K562 (cell line): ENCODE measurements at regions not wholly inside any gene's neighbourhood (a gene's known extent, or its start where the extent isn't known, plus 50 kb on each side); places are given as distances from the start of the nearest gene placed in this dataset.

Experiments
- JUND ChIP-seq, 2 experiments: IDR thresholded peaks; 2 replicates in 1 of 2; 3 replicates in 1 of 2; pipeline ENCODE4 v1.6.1; 2011; ENCODE audit warnings: borderline replicate concordance in 2 of 2, low read depth in 2 of 2, low read length in 2 of 2, improper control_type of control experiment in 1 of 2, missing biosample characterization in 1 of 2, missing genetic modification characterization in 1 of 2, missing genetic modification reagents in 1 of 2
- TBL1XR1 ChIP-seq, 2 experiments: IDR thresholded peaks; 2 replicates each; pipeline ENCODE4 v1.6.1; 2012; ENCODE audit warnings: improper control_type of control experiment in 2 of 2, low read length in 2 of 2, mild to moderate bottlenecking in 1 of 2
- TRIM24 ChIP-seq, 2 experiments: fragments of 450-650 bp; IDR thresholded peaks; 2 replicates each; pipeline ENCODE4 v1.6.1; 2016

GRCh38 chr3:29067007-29067406, 213.9 kb upstream of the RBMS3 start:
- TF ChIP-seq TBL1XR1 (IDR thresholded peaks at IDR 0.05; ENCODE audit: low read length in 2 of 2): no peak
- no peak for TF ChIP-seq TRIM24 (IDR thresholded peaks at IDR 0.05)
- no peak for TF ChIP-seq JUND (IDR thresholded peaks at IDR 0.05; ENCODE audit: borderline replicate concordance, low read depth, low read length)
- TF ChIP-seq JUND (tag; IDR thresholded peaks at IDR 0.05; ENCODE audit: borderline replicate concordance, low read depth, low read length): no peak
